GM12878 (cell line): ENCODE measurements at regions not wholly inside any gene's neighbourhood (a gene's known extent, or its start where the extent isn't known, plus 50 kb on each side); places are given as distances from the start of the nearest gene placed in this dataset.

Experiments
- ATAC-seq: fragments of 200-7000 bp; cut with Tn5 transposase; 3 replicates; pipeline ENCODE4 v1.9.1; 2020; ENCODE audit warnings: mild to moderate bottlenecking, moderate library complexity
- BruUV-seq: library from RNA; stranded (reverse); fragments of 400-500 nt; replicated peaks from 2 replicates; lab custom pipeline; 2021; lab: Mats Ljungman, UMichigan
- CTCF ChIA-PET: fragments of 300-600 bp; sonication (Branson Sonifier 250); formaldehyde crosslinking; extraction: SDS; loops from one replicate; lab custom pipeline; 2021; ENCODE audit warnings: inconsistent platforms; lab: Yijun Ruan, JAX
- POLR2A ChIA-PET: fragments of 350-600 bp; formaldehyde crosslinking; extraction: SDS; loops from one replicate; lab custom pipeline; 2021; ENCODE audit warnings: inconsistent platforms; lab: Charles Lee
- RAD21 ChIA-PET: fragments of 300-600 bp; sonication (Branson Sonifier 250); formaldehyde crosslinking; loops from one replicate; lab custom pipeline; 2023; ENCODE audit warnings: antibody characterized with exemption; ENCODE audit not compliant: unreplicated experiment; lab: Charles Lee
- SMC1A ChIA-PET: fragments of 300-600 bp; sonication (Branson Sonifier 250); formaldehyde crosslinking; loops from one replicate; lab custom pipeline; 2023; ENCODE audit not compliant: unreplicated experiment, uncharacterized antibody; lab: Charles Lee
- DNase-seq: peaks from one replicate; pipeline ENCODE4 v3.0.0-alpha.2; 2011; ENCODE audit warnings: low read depth, low spot score
- FAIRE-seq: peaks from 3 replicates; lab custom pipeline; 2011; peaks lifted over from hg19 to GRCh38; lab: Jason Lieb, UNC
- H2AFZ ChIP-seq: 2 replicates; pipeline ENCODE4 v1.6.0; 2011; ENCODE audit warnings: low read depth, low read length, control low read depth; ENCODE audit not compliant: control insufficient read depth
- H3K27ac ChIP-seq: 2 replicates; pipeline ENCODE4 v1.5.1; 2011; ENCODE audit warnings: control low read depth; ENCODE audit not compliant: control insufficient read depth, insufficient read depth
- H3K27me3 ChIP-seq, 2 experiments: replicated peaks in 1 of 2; 2 replicates each; pipeline versions ENCODE4 v1.6.0 to v1.6.1; 2011; ENCODE audit warnings: low read length in 1 of 2; ENCODE audit not compliant: control insufficient read depth in 2 of 2, insufficient read depth in 2 of 2
- H3K36me3 ChIP-seq, 2 experiments: 2 replicates each; pipeline ENCODE4 v1.5.1; 2011; ENCODE audit warnings: low read length in 1 of 2; ENCODE audit not compliant: control insufficient read depth in 2 of 2, insufficient read depth in 2 of 2
- H3K4me1 ChIP-seq: 2 replicates; pipeline ENCODE4 v1.6.1; 2011; ENCODE audit warnings: mild to moderate bottlenecking, low read length, moderate library complexity, mixed read lengths; ENCODE audit not compliant: control insufficient read depth, insufficient read depth
- H3K4me2 ChIP-seq: 2 replicates; pipeline ENCODE4 v1.6.0; 2011; ENCODE audit warnings: control low read depth; ENCODE audit not compliant: control insufficient read depth, insufficient read depth
- H3K4me3 ChIP-seq: fragments of 200-600 bp; sonication (generic); 2 replicates; pipeline ENCODE4 v1.5.1; 2016
- H3K79me2 ChIP-seq: 2 replicates; pipeline ENCODE4 v1.6.0; 2011; ENCODE audit warnings: low read length; ENCODE audit not compliant: control insufficient read depth, insufficient read depth
- H3K9ac ChIP-seq: 2 replicates; pipeline ENCODE4 v1.8.0; 2011; ENCODE audit warnings: low read length, control low read depth, mixed read lengths; ENCODE audit not compliant: control insufficient read depth, insufficient read depth
- H3K9me3 ChIP-seq: replicated peaks from 3 replicates; pipeline ENCODE4 v1.5.1; 2011; ENCODE audit warnings: mild to moderate bottlenecking, low read length; ENCODE audit not compliant: control insufficient read depth, insufficient read depth
- H4K20me1 ChIP-seq: 2 replicates; pipeline ENCODE4 v1.6.0; 2011; ENCODE audit not compliant: control insufficient read depth, insufficient read depth
- CBX5 ChIP-seq: sonication (generic); IDR thresholded peaks from 2 replicates; pipeline ENCODE4 v1.6.1; 2016; ENCODE audit warnings: low read depth, moderate library complexity, mild to moderate bottlenecking, inconsistent platforms
- EGR1 ChIP-seq, 2 experiments: IDR thresholded peaks; 1 replicate in 1 of 2; 2 replicates in 1 of 2; pipeline ENCODE4 v1.6.1; 2011 to 2012; ENCODE audit warnings: low read depth in 2 of 2, low read length in 2 of 2, borderline replicate concordance in 1 of 2, mild to moderate bottlenecking in 1 of 2, moderate library complexity in 1 of 2
- HDAC6 ChIP-seq: fragments of 200-600 bp; sonication (generic); IDR thresholded peaks from one replicate; pipeline ENCODE4 v1.8.0; 2017; ENCODE audit warnings: antibody characterized with exemption; ENCODE audit not compliant: unreplicated experiment
- IRF5 ChIP-seq: fragments of 450-650 bp; IDR thresholded peaks from 2 replicates; pipeline ENCODE4 v1.6.1; 2017; ENCODE audit warnings: borderline replicate concordance
- JUNB ChIP-seq: IDR thresholded peaks from 2 replicates; pipeline ENCODE4 v1.6.1; 2016; ENCODE audit warnings: antibody characterized with exemption, mild to moderate bottlenecking
- KLF5 ChIP-seq: fragments of 450-650 bp; IDR thresholded peaks from 2 replicates; pipeline ENCODE4 v1.6.1; 2014; ENCODE audit warnings: mild to moderate bottlenecking; ENCODE audit not compliant: partially characterized antibody
- MLLT1 ChIP-seq: fragments of 450-650 bp; IDR thresholded peaks from 2 replicates; pipeline ENCODE4 v1.6.1; 2016; ENCODE audit warnings: mild to moderate bottlenecking
- MYB ChIP-seq: fragments of 150-350 bp; IDR thresholded peaks from 2 replicates; pipeline ENCODE4 v1.6.1; 2014; ENCODE audit warnings: mild to moderate bottlenecking, low read depth, low read length, borderline replicate concordance
- NFIC ChIP-seq: IDR thresholded peaks from 2 replicates; pipeline ENCODE4 v1.6.1; 2012; ENCODE audit warnings: low read depth, mild to moderate bottlenecking, inconsistent platforms, low read length, moderate library complexity
- NRF1 ChIP-seq: conservative IDR thresholded peaks from 2 replicates; pipeline ENCODE4 v1.6.1; 2011; ENCODE audit warnings: mild to moderate bottlenecking, low read depth, low read length, improper control_type of control experiment
- POLR2AphosphoS5 ChIP-seq: IDR thresholded peaks from 2 replicates; pipeline ENCODE4 v1.6.1; 2011; ENCODE audit warnings: mild to moderate bottlenecking, low read length, inconsistent platforms
- POU2F2 ChIP-seq: IDR thresholded peaks from 3 replicates; pipeline ENCODE4 v1.6.1; 2011; ENCODE audit warnings: low read depth, mild to moderate bottlenecking, low read length, borderline replicate concordance
- STAT1 ChIP-seq: fragments of 450-650 bp; conservative IDR thresholded peaks from 2 replicates; pipeline ENCODE4 v1.6.1; 2014; ENCODE audit warnings: antibody characterized with exemption, mild to moderate bottlenecking
- TAF1 ChIP-seq: IDR thresholded peaks from 2 replicates; pipeline ENCODE4 v1.6.1; 2011; ENCODE audit warnings: mild to moderate bottlenecking, low read depth, low read length, borderline replicate concordance
- TCF3 ChIP-seq: IDR thresholded peaks from 2 replicates; pipeline ENCODE4 v1.6.1; 2012; ENCODE audit warnings: low read depth, mild to moderate bottlenecking, low read length, borderline replicate concordance; ENCODE audit not compliant: insufficient read depth
- ZNF217 ChIP-seq: fragments of 450-650 bp; IDR thresholded peaks from 2 replicates; pipeline ENCODE4 v1.6.1; 2017; ENCODE audit warnings: antibody characterized with exemption, mild to moderate bottlenecking
- WGBS: methylation state at CpG from one replicate; pipeline ENCODE4 v1.1.6; 2016; ENCODE audit warnings: low lambda C conversion rate; ENCODE audit not compliant: insufficient replicate concordance, insufficient coverage; ENCODE audit errors: missing lambda C conversion rate; 5-methylcytosine and 5-hydroxymethylcytosine counted together
- in situ Hi-C: fragments of 300-500 bp; cut with MboI; formaldehyde crosslinking; loops from 9 replicates; pipeline ENCODE4 v1.14.3; 2018; ENCODE audit warnings: mixed read lengths
- intact Hi-C: fragments of 100-400 bp; cut with micrococcal nuclease; formaldehyde crosslinking; loops from one replicate; pipeline ENCODE4 v1.14.2; 2022; ENCODE audit not compliant: unreplicated experiment

DNA sequence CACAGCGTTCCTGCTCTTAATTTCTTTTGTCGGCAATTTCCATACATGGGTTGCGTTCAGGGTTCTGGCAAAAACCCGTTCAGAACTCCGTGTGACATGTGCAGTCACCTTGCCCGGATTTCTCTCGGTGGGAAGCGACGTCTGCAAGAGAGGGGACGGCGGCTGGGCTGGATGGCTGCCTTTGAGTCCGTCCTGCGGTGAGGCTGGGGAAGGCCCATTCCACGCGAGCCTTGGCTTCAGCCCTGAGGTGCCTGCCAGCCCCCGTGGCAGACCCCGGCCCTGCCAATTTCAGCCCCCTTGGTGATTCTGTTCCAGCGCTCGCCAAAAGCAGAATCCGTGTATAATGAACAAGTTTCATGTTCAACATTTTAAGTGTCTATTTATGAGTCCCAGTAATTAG, 72.6 kb upstream of the TSHZ3 start:
- intact Hi-C loops, result no loop called here
- BruUV-seq, result no TSS peak
- H3K9me3 ChIP-seq, result no peaks in the 10 kb centered on the region

DNA sequence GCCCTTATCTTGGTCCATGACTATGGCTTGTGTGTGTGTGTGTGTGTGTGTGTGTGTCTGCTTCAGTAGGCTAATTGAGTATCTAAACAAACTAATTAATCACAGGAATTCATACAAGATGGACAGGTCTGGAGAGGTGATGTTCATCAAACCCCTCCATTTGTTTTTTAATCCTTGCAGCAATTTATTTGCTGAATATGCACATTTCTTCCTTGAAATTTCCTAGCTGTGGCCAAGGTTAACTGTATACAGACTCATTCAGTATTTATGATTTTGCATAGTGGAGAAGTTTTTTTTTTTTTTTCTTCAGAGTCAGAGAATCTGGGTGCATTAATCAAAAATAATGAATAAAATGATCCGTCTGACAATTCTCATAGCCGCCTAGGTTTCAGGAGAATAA, 74.7 kb upstream of the TSHZ3 start:
- RAD21 ChIA-PET, result no interaction called here
- Histone ChIP-seq H3K9ac (no peak overlapping the region), H4K20me1 (no peaks in the 10 kb centered on the region), H3K4me3 (no peak overlapping the region), H3K4me1 (no peaks in the 10 kb centered on the region), H3K27ac (no peak overlapping the region), H3K4me2 (no peak overlapping the region), H2AFZ (no peak overlapping the region), H3K27me3 (no peaks in the 10 kb centered on the region), H3K9me3 (no peaks in the 10 kb centered on the region), H3K36me3 (no peaks in the 10 kb centered on the region), H3K79me2 (no peaks in the 10 kb centered on the region)
- no peak for DNase-seq
- CTCF ChIA-PET, result no interaction called here
- in situ Hi-C loops, result no loop called here
- no peak for ATAC-seq
- no peak for FAIRE-seq
- BruUV-seq, result no TSS peak
- POLR2A ChIA-PET, result no interaction called here
- intact Hi-C loops, result no loop called here
- SMC1A ChIA-PET, result no interaction called here
- whole genome bisulfite sequencing, result 68% methylated on average over 2 of the region's 2 CpGs
- TF ChIP-seq TCF3 (no peak), MLLT1 (no peak), IRF5 (no peak), HDAC6 (no peak), CBX5 (no peak), KLF5 (no peak), EGR1 (IDR thresholded peaks at IDR 0.05; ENCODE audit: borderline replicate concordance in 1 of 2, low read depth in 2 of 2, low read length in 2 of 2) (no peak), ZNF217 (no peak), STAT1 (no peak), JUNB (no peak), POU2F2 (no peak)

More for the DNA sequence above, 72.6 kb upstream of the TSHZ3 start:
- no peaks in the 10 kb centered on the region for H3K4me1 ChIP-seq
- TF ChIP-seq EGR1 (IDR thresholded peaks at IDR 0.05; ENCODE audit: borderline replicate concordance in 1 of 2, low read depth in 2 of 2, low read length in 2 of 2) (no peak), TAF1 (no peak), NRF1 (no peak), POLR2AphosphoS5 (no peak), NFIC (no peak), MYB (no peak)
- SMC1A ChIA-PET, result no interaction called here
- no peaks in the 10 kb centered on the region for H3K36me3 ChIP-seq
- POLR2A ChIA-PET, result no interaction called here
- H3K4me3 ChIP-seq, result no peak overlapping the region
- no peaks in the 10 kb centered on the region for H3K27me3 ChIP-seq
- in situ Hi-C loops, result no loop called here
- H4K20me1 ChIP-seq, result no peaks in the 10 kb centered on the region
- H3K79me2 ChIP-seq, result no peaks in the 10 kb centered on the region
- no peak overlapping the region for H3K27ac ChIP-seq
- H2AFZ ChIP-seq, result no peak overlapping the region
- DNase-seq, result no peak
- no peak for FAIRE-seq
- 51% methylated on average over 18 of the region's 20 CpGs for WGBS
- no peak overlapping the region for H3K4me2 ChIP-seq
- RAD21 ChIA-PET, result no interaction called here
- CTCF ChIA-PET, result no interaction called here
- ATAC-seq, result no peak
- no peak overlapping the region for H3K9ac ChIP-seq
